ENCODE measurements at regions not wholly inside any gene's neighbourhood (a gene's known extent, or its start where the extent isn't known, plus 50 kb on each side); places are given as distances from the start of the nearest gene placed in this dataset.

DNA sequence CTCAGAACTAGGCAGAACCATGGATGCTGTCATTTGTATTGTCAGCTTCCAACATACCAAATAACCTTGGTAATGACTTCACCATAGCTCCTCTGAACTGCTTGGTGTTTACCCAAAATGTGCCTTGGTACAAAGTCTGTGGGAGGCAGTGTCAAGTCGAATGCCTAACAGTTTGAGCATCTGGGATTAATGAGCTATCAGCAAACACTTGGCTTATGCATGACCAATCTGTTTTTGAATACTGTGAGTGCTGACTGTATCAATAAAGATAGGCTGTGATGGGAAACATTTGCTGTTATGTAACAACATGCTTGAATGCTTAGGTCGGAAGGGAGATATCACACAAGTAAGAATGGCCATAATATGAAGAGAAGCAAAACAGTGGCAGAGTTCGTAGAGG, 455.4 kb downstream of the CMPK2 start:
- Mint-ChIP-seq H3K9me3 (ENCODE audit: unreplicated experiment) (no peaks in the 10 kb centered on the region), H3K4me3 (ENCODE audit: unreplicated experiment) (no peak overlapping the region), H3K27me3 (ENCODE audit: unreplicated experiment) (no peaks in the 10 kb centered on the region), H3K4me1 (ENCODE audit: low read depth, unreplicated experiment) (no peaks in the 10 kb centered on the region), H3K27ac (ENCODE audit: unreplicated experiment) (no peak overlapping the region), H3K36me3 (ENCODE audit: unreplicated experiment) (no peaks in the 10 kb centered on the region)
- no peak for DNase-seq
- no peak for TF ChIP-seq CTCF (IDR thresholded peaks at IDR 0.05; ENCODE audit: partially characterized antibody, unreplicated experiment)

DNA sequence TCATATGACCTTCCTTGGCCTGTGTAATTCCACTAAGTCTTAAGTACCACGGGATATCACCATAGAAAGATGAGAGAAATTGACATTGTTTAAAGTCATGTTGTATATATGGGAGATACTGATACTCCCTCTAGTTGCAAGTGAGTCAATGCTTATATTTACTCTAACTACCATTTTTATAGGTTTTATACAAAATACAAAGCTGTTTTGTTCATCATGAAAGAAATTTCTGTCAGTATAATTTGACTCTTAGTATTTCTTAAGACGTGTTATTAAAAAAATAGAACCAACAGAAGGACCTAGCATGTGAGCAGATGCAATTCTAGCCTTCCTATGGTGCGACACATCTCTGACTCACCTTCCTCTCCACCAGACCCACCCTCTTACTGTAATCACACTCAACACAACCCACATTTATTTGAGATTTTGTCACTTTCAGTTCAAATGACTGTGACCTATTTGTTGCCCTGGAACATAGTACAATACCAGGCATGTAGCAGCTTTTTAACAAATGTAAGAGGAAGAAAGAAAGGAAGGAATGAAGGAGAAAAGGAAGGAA, 453.1 kb downstream of the CMPK2 start:
- DNase-seq: no peak
- Mint-ChIP-seq H3K9me3 (ENCODE audit: unreplicated experiment) (no peaks in the 10 kb centered on the region), H3K27ac (ENCODE audit: unreplicated experiment) (no peak overlapping the region), H3K36me3 (ENCODE audit: unreplicated experiment) (no peaks in the 10 kb centered on the region), H3K4me1 (ENCODE audit: low read depth, unreplicated experiment) (no peaks in the 10 kb centered on the region), H3K4me3 (ENCODE audit: unreplicated experiment) (no peak overlapping the region), H3K27me3 (ENCODE audit: unreplicated experiment) (no peaks in the 10 kb centered on the region)
- TF ChIP-seq CTCF (IDR thresholded peaks at IDR 0.05; ENCODE audit: partially characterized antibody, unreplicated experiment): no peak

DNA sequence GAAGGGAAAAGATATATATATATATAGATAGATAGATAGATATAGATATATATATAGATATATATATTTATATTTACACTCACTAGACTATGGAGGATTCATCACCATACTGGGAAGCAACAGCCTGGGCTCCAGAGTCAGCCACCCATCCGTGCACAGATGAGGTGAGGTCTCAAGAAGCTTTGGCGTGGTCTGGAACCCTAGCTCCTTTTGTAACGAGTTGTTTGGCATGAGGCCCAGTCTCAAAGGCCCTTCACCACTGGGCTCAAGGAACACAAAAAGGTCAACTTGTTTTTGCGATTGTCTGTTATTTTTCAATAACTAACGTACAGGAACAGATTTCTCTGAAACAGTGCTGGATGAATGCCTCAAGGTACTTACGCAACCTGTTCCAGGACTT, 448.7 kb downstream of the CMPK2 start:
- Mint-ChIP-seq H3K9me3 (ENCODE audit: unreplicated experiment) (no peaks in the 10 kb centered on the region), H3K4me3 (ENCODE audit: unreplicated experiment) (no peak overlapping the region), H3K27me3 (ENCODE audit: unreplicated experiment) (peaks cover 2% of the 10 kb centered on the region), H3K27ac (ENCODE audit: unreplicated experiment) (no peak overlapping the region), H3K4me1 (ENCODE audit: low read depth, unreplicated experiment) (peaks cover 15% of the 10 kb centered on the region), H3K36me3 (ENCODE audit: unreplicated experiment) (no peaks in the 10 kb centered on the region)
- TF ChIP-seq CTCF (IDR thresholded peaks at IDR 0.05; ENCODE audit: partially characterized antibody, unreplicated experiment): no peak
- DNase-seq: no peak

GRCh38 chr2:6418291-6418690, 447.4 kb downstream of the CMPK2 start:
- Mint-ChIP-seq H3K4me1 (ENCODE audit: low read depth, unreplicated experiment) (peaks cover 15% of the 10 kb centered on the region), H3K36me3 (ENCODE audit: unreplicated experiment) (no peaks in the 10 kb centered on the region), H3K27me3 (ENCODE audit: unreplicated experiment) (peaks cover 2% of the 10 kb centered on the region), H3K27ac (ENCODE audit: unreplicated experiment) (peak overlapping the region; percentile 19), H3K4me3 (ENCODE audit: unreplicated experiment) (no peak overlapping the region), H3K9me3 (ENCODE audit: unreplicated experiment) (no peaks in the 10 kb centered on the region)
- no peak for TF ChIP-seq CTCF (IDR thresholded peaks at IDR 0.05; ENCODE audit: partially characterized antibody, unreplicated experiment)
- no peak for DNase-seq

GRCh38 chr2:6421138-6421730, 444.5 kb downstream of the CMPK2 start:
- H3K27me3 Mint-ChIP-seq (ENCODE audit: unreplicated experiment): peaks cover 2% of the 10 kb centered on the region
- H3K27ac Mint-ChIP-seq (ENCODE audit: unreplicated experiment): no peak overlapping the region
- no peaks in the 10 kb centered on the region for H3K36me3 Mint-ChIP-seq (ENCODE audit: unreplicated experiment)
- peaks cover 25% of the 10 kb centered on the region for H3K4me1 Mint-ChIP-seq (ENCODE audit: low read depth, unreplicated experiment)
- TF ChIP-seq CTCF (IDR thresholded peaks at IDR 0.05; ENCODE audit: partially characterized antibody, unreplicated experiment): no peak
- no peak for DNase-seq
- no peak overlapping the region for H3K4me3 Mint-ChIP-seq (ENCODE audit: unreplicated experiment)
- H3K9me3 Mint-ChIP-seq (ENCODE audit: unreplicated experiment): no peaks in the 10 kb centered on the region

All from glutamatergic neuron (in vitro differentiated cells).